GM12873 (cell line): ENCODE measurements at regions not wholly inside any gene's neighbourhood (a gene's known extent, or its start where the extent isn't known, plus 50 kb on each side); places are given as distances from the start of the nearest gene placed in this dataset.

Experiments used
- CTCF ChIP-seq: IDR thresholded peaks from 2 replicates; pipeline ENCODE4 v1.5.1; 2012; ENCODE audit warnings: low read depth, mild to moderate bottlenecking, moderate library complexity, low read length, control low read depth; ENCODE audit not compliant: insufficient read depth; ENCODE audit errors: missing control alignments

DNA sequence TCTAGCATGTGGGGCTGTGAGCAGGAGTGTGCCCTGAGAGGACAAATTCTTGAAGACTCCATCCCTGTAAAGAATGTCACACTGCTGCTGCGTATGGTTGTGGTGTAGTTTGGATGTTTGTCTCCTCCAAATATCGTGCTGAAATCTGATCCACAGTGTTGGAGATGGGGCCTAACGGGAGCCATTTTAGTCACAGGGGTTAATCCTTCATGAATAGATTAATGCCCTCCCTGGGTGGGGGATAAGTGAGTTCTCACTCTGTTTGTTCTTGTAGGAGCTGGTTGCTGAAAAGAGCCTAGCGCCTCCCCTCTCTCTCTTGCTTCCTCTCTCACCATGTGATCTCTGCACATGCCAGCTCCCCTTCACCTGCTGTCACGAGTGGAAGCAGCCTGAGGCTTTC is 94.5 kb upstream of the VASH1 start:
- no peak for TF ChIP-seq CTCF

DNA sequence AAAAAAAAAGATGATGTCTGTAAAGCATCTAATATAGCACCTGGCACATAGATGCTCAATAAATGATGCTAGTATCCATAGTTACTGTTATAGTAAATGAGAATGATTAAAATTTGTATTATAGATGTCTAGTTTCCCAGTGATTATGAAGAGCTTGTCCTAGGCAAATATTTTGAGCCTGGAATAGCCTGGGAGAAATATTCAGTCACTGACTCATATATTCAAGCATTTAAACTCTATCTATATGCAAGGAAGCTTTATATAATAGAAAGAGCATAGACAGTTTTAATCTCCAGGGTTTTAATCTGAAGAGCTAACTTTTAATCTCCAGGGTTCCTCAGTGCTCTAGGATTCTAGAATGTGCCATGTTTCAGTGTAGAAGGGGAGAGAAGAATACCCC is 91.5 kb upstream of the VASH1 start:
- no peak for TF ChIP-seq CTCF

GRCh38 chr14:76672123-76672522 is 89.1 kb upstream of the VASH1 start:
- TF ChIP-seq CTCF, result no peak

GRCh38 chr14:76673261-76673660 is 88.0 kb upstream of the VASH1 start:
- TF ChIP-seq CTCF, result no peak

DNA sequence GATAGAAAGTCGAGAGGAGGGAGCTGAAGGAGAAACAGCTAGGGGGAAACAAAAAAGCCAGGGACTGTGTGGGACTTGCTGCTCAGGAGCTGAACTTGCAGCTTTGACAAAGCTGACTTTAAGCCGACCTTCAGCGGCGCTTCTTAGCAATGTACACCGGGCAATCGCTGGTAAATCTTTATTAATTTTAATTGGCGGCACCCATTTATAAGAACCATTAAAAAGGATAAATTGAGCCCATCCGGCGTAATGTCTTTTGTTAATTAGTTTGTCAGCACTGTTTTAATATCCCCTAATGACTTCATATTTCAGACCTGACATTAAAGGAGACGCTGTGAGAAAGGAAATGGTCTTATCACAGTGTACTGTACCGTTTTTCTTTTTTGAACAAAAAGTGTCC is 86.2 kb upstream of the VASH1 start:
- no peak for TF ChIP-seq CTCF

GRCh38 chr14:76676539-76676938 is 84.7 kb upstream of the VASH1 start:
- no peak for TF ChIP-seq CTCF

DNA sequence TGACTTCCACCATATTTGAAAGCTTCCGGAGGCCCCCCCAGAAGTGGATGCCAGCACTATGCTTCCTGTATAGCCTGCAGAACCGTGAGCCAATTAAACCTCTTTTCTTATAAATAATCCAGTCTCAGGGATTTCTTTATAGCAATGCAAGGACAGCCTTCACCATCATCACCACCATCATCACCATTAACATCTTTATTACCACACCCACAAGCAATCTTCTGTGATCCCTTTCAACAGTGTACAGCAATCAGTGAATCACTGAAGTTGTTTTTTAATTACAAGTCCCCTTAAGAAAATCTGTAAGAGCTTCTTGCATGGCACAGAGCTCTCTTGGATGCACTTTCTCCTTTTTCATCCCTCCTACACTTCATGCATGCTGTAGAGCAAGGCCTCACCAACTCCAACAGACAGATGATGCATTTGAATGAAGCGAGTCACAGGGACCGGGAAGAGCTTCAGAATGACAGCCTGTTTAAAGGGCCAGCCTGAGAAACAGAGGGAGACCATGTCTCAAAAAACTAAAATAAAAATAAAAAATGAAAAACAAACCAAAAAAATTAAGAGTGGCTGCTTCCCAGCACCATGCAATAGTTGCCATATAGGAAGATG is 83.6 kb upstream of the VASH1 start:
- no peak for TF ChIP-seq CTCF
